ENCODE measurements at regions not wholly inside any gene's neighbourhood (a gene's known extent, or its start where the extent isn't known, plus 50 kb on each side); places are given as distances from the start of the nearest gene placed in this dataset.
A peak's percentile ranks its signal among the peaks of the same experiment; 100 is the strongest.
"Not testable (repeated sequence)": the region's sequence is repeated elsewhere in the genome, so short reads cannot be mapped to it uniquely, and the experiment has no call there.

GRCh38 chr2:75405000-75405399 is 155.7 kb downstream of the EVA1A start:
- no peak overlapping the region for H3K27ac ChIP-seq (ENCODE audit: insufficient read depth, low read length)
- no peaks in the 10 kb centered on the region for H3K36me3 ChIP-seq (ENCODE audit: control insufficient read depth, insufficient read depth, low read length)
- DNase-seq (ENCODE audit: low read depth in 2 of 2) = no peak
- H4K20me1 ChIP-seq (ENCODE audit: control insufficient read depth, extremely low read depth, insufficient read depth, low read length) = no peaks in the 10 kb centered on the region
- H2AFZ ChIP-seq (ENCODE audit: low read length) = no peak overlapping the region
- no peak overlapping the region for H3K4me3 ChIP-seq (replicated peaks in 1 of 4; ENCODE audit: control extremely low read depth in 1 of 4, insufficient read depth in 1 of 4, low read depth in 3 of 4, low read length in 4 of 4)
- no peaks in the 10 kb centered on the region for H3K79me2 ChIP-seq (ENCODE audit: control insufficient read depth, insufficient read depth, low read length)
- H3K9ac ChIP-seq (ENCODE audit: insufficient read depth, low read length) = no peak overlapping the region
- H3K4me2 ChIP-seq (ENCODE audit: extremely low read depth, insufficient read depth, low read length) = no peak overlapping the region
- TF ChIP-seq, protein P1, sequence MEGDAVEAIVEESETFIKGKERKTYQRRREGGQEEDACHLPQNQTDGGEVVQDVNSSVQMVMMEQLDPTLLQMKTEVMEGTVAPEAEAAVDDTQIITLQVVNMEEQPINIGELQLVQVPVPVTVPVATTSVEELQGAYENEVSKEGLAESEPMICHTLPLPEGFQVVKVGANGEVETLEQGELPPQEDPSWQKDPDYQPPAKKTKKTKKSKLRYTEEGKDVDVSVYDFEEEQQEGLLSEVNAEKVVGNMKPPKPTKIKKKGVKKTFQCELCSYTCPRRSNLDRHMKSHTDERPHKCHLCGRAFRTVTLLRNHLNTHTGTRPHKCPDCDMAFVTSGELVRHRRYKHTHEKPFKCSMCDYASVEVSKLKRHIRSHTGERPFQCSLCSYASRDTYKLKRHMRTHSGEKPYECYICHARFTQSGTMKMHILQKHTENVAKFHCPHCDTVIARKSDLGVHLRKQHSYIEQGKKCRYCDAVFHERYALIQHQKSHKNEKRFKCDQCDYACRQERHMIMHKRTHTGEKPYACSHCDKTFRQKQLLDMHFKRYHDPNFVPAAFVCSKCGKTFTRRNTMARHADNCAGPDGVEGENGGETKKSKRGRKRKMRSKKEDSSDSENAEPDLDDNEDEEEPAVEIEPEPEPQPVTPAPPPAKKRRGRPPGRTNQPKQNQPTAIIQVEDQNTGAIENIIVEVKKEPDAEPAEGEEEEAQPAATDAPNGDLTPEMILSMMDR (conservative IDR thresholded peaks at IDR 0.05 in 1 of 2, IDR thresholded peaks at IDR 0.05 in 1 of 2; ENCODE audit: low read depth in 1 of 2, low read length in 2 of 2) = no peak
- no peak for TF ChIP-seq EZH2 (IDR thresholded peaks at IDR 0.05; ENCODE audit: low read length, missing control alignments)
- H3K9me3 ChIP-seq (ENCODE audit: control insufficient read depth, insufficient read depth, low read depth, low read length) = no peaks in the 10 kb centered on the region
- peaks cover 2% of the 10 kb centered on the region for H3K27me3 ChIP-seq (ENCODE audit: control insufficient read depth, insufficient read depth, low read length)
- no peaks in the 10 kb centered on the region for H3K4me1 ChIP-seq (ENCODE audit: control insufficient read depth, extremely low read depth, insufficient read depth, low read length)

DNA sequence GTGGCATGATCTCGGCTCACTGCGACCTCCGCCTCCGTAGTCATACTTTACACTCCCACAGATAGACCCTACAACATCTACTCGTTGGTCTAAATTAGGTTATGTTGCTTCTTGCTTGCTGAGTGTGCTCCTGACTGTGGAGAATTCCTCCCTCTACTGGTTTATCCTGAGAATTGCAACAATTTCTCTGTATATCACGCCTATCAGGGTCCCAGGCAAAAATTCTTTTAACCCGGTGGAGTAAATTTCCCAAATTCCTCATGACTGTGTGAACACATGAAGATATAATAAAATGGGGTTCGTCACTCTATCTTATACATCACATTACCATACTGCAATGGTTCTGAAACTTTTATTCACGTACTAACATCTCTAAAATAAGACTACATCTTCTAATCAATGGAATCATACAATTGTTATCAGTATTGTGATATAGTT is 156.7 kb downstream of the EVA1A start:
- TF ChIP-seq EZH2 (IDR thresholded peaks at IDR 0.05; ENCODE audit: low read length, missing control alignments) = no peak
- TF ChIP-seq, protein P1 (conservative IDR thresholded peaks at IDR 0.05 in 1 of 2, IDR thresholded peaks at IDR 0.05 in 1 of 2; ENCODE audit: low read depth in 1 of 2, low read length in 2 of 2) = peak; percentile 78 to 79
- Histone ChIP-seq H3K4me3 (replicated peaks in 1 of 4; ENCODE audit: control extremely low read depth in 1 of 4, insufficient read depth in 1 of 4, low read depth in 3 of 4, low read length in 4 of 4) (no peak overlapping the region), H4K20me1 (ENCODE audit: control insufficient read depth, extremely low read depth, insufficient read depth, low read length) (no peaks in the 10 kb centered on the region), H3K36me3 (ENCODE audit: control insufficient read depth, insufficient read depth, low read length) (no peaks in the 10 kb centered on the region), H3K9ac (ENCODE audit: insufficient read depth, low read length) (no peak overlapping the region), H3K79me2 (ENCODE audit: control insufficient read depth, insufficient read depth, low read length) (no peaks in the 10 kb centered on the region), H3K4me2 (ENCODE audit: extremely low read depth, insufficient read depth, low read length) (no peak overlapping the region), H3K27ac (ENCODE audit: insufficient read depth, low read length) (no peak overlapping the region), H3K9me3 (ENCODE audit: control insufficient read depth, insufficient read depth, low read depth, low read length) (no peaks in the 10 kb centered on the region), H2AFZ (ENCODE audit: low read length) (no peak overlapping the region), H3K4me1 (ENCODE audit: control insufficient read depth, extremely low read depth, insufficient read depth, low read length) (no peaks in the 10 kb centered on the region), H3K27me3 (ENCODE audit: control insufficient read depth, insufficient read depth, low read length) (peaks cover 2% of the 10 kb centered on the region)
- DNase-seq (ENCODE audit: low read depth in 2 of 2) = peak; percentile 41 to 66

- Histone ChIP-seq H3K9ac (ENCODE audit: insufficient read depth, low read length) (no peak overlapping the region), H3K27me3 (ENCODE audit: control insufficient read depth, insufficient read depth, low read length) (no peaks in the 10 kb centered on the region), H3K4me1 (ENCODE audit: control insufficient read depth, extremely low read depth, insufficient read depth, low read length) (no peaks in the 10 kb centered on the region), H3K9me3 (ENCODE audit: control insufficient read depth, insufficient read depth, low read depth, low read length) (no peaks in the 10 kb centered on the region), H4K20me1 (ENCODE audit: control insufficient read depth, extremely low read depth, insufficient read depth, low read length) (no peaks in the 10 kb centered on the region), H3K4me3 (replicated peaks in 1 of 4; ENCODE audit: control extremely low read depth in 1 of 4, insufficient read depth in 1 of 4, low read depth in 3 of 4, low read length in 4 of 4) (no peak overlapping the region), H3K4me2 (ENCODE audit: extremely low read depth, insufficient read depth, low read length) (no peak overlapping the region), H3K36me3 (ENCODE audit: control insufficient read depth, insufficient read depth, low read length) (no peaks in the 10 kb centered on the region), H3K27ac (ENCODE audit: insufficient read depth, low read length) (no peak overlapping the region), H2AFZ (ENCODE audit: low read length) (no peak overlapping the region), H3K79me2 (ENCODE audit: control insufficient read depth, insufficient read depth, low read length) (no peaks in the 10 kb centered on the region)
- TF ChIP-seq, protein P1 (conservative IDR thresholded peaks at IDR 0.05 in 1 of 2, IDR thresholded peaks at IDR 0.05 in 1 of 2; ENCODE audit: low read depth in 1 of 2, low read length in 2 of 2) = no peak
- TF ChIP-seq EZH2 (IDR thresholded peaks at IDR 0.05; ENCODE audit: low read length, missing control alignments) = no peak
- DNase-seq (ENCODE audit: low read depth in 2 of 2) = no peak
These were observed 164.4 kb downstream of the EVA1A start for GRCh38 chr2:75396314-75396713.

DNA sequence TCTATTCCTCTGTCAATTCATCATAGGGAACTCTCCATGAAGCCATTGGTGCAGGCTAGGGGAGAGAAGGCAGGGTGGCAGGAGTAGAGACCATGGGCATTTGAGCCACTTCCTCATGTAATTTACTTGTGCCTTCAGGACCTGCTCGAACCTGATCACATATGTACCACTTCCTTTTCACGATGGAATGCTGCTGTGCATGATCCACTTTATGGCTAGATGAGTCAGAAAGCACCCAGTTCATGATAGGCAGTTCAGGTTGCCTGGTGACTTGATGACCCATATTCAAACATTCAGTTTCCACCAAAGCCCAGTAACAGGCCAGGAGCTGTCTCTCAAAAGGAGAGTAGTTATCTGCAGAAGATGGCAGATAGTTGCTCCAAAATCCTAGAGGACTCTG is 166.0 kb downstream of the EVA1A start:
- DNase-seq (ENCODE audit: low read depth in 2 of 2) = peak in 1 of 2 donors; percentile 9
- not testable (repeated sequence) for H3K36me3 ChIP-seq (ENCODE audit: control insufficient read depth, insufficient read depth, low read length); H3K27me3 ChIP-seq (ENCODE audit: control insufficient read depth, insufficient read depth, low read length); H3K79me2 ChIP-seq (ENCODE audit: control insufficient read depth, insufficient read depth, low read length); H3K9ac ChIP-seq (ENCODE audit: insufficient read depth, low read length); H3K9me3 ChIP-seq (ENCODE audit: control insufficient read depth, insufficient read depth, low read depth, low read length); H2AFZ ChIP-seq (ENCODE audit: low read length); H4K20me1 ChIP-seq (ENCODE audit: control insufficient read depth, extremely low read depth, insufficient read depth, low read length); H3K27ac ChIP-seq (ENCODE audit: insufficient read depth, low read length); H3K4me2 ChIP-seq (ENCODE audit: extremely low read depth, insufficient read depth, low read length); H3K4me3 ChIP-seq (replicated peaks in 1 of 4; ENCODE audit: control extremely low read depth in 1 of 4, insufficient read depth in 1 of 4, low read depth in 3 of 4, low read length in 4 of 4); H3K4me1 ChIP-seq (ENCODE audit: control insufficient read depth, extremely low read depth, insufficient read depth, low read length)

Data from fibroblast of lung (primary cell).